GM19023 (cell line): ENCODE measurements at regions not wholly inside any gene's neighbourhood (a gene's known extent, or its start where the extent isn't known, plus 50 kb on each side); places are given as distances from the start of the nearest gene placed in this dataset.
A peak's percentile ranks its signal among the peaks of the same experiment; 100 is the strongest.
"Not testable (repeated sequence)": the region's sequence is repeated elsewhere in the genome, so short reads cannot be mapped to it uniquely, and the experiment has no call there.

Experiments used
- ATAC-seq: cut with Tn5 transposase; IDR thresholded peaks from one replicate; pipeline ENCODE4 v1.9.1; 2021; ENCODE audit warnings: mild to moderate bottlenecking, moderate library complexity; ENCODE audit not compliant: unreplicated experiment

- ATAC-seq, result no peak
Observed at GRCh38 chr2:64250063-64250462, 105.8 kb upstream of the PELI1 start.

GRCh38 chr2:64250751-64251423 is 106.7 kb upstream of the PELI1 start:
- no peak for ATAC-seq

- ATAC-seq, result no peak
Observed at GRCh38 chr2:64251497-64252250, 107.5 kb upstream of the PELI1 start.

GRCh38 chr2:64252251-64252978 is 108.2 kb upstream of the PELI1 start:
- not testable (repeated sequence) for ATAC-seq

- ATAC-seq, result not testable (repeated sequence)
Observed at GRCh38 chr2:64253421-64253820, 109.2 kb upstream of the PELI1 start.

- no peak for ATAC-seq
Observed at GRCh38 chr2:64258566-64258965, 114.3 kb upstream of the PELI1 start.

GRCh38 chr2:64259312-64259711 is 115.1 kb upstream of the PELI1 start:
- no peak for ATAC-seq

GRCh38 chr2:64260093-64260803 is 116.0 kb upstream of the PELI1 start:
- no peak for ATAC-seq

GRCh38 chr2:64260817-64261216 is 116.6 kb upstream of the PELI1 start:
- ATAC-seq, result peak; percentile 92

- ATAC-seq, result no peak
Observed at GRCh38 chr2:64262071-64262470, 117.9 kb upstream of the PELI1 start.

GRCh38 chr2:64262816-64263215 is 118.6 kb upstream of the PELI1 start:
- no peak for ATAC-seq

- no peak for ATAC-seq
Observed at GRCh38 chr2:64263315-64263714, 119.1 kb upstream of the PELI1 start.

- ATAC-seq, result no peak
Observed at GRCh38 chr2:64267699-64268098, 123.5 kb upstream of the PELI1 start.

GRCh38 chr2:64268330-64269048 is 124.3 kb upstream of the PELI1 start:
- no peak for ATAC-seq

GRCh38 chr2:64273524-64274398 is 129.5 kb upstream of the PELI1 start:
- ATAC-seq, result no peak

- ATAC-seq, result no peak
Observed at GRCh38 chr2:64274399-64275173, 130.4 kb upstream of the PELI1 start.

- ATAC-seq, result no peak
Observed at GRCh38 chr2:64275174-64275466, 130.9 kb upstream of the PELI1 start.

GRCh38 chr2:64276417-64277095 is 132.3 kb upstream of the PELI1 start:
- no peak for ATAC-seq
